SK-N-SH (cell line): ENCODE measurements at regions not wholly inside any gene's neighbourhood (a gene's known extent, or its start where the extent isn't known, plus 50 kb on each side); places are given as distances from the start of the nearest gene placed in this dataset.

Experiments
- CTCF ChIA-PET: fragments of 300-600, 350-600 bp; formaldehyde crosslinking; extraction: SDS; loops from one replicate; lab custom pipeline; 2021; lab: Yijun Ruan, JAX
- POLR2A ChIA-PET: fragments of 350-600 bp; sonication (Branson Sonifier 250); formaldehyde crosslinking; extraction: SDS; loops from one replicate; lab custom pipeline; 2020; ENCODE audit warnings: antibody characterized with exemption, inconsistent platforms; lab: Yijun Ruan, JAX
- DNase-seq: peaks from one replicate; pipeline ENCODE4 v3.0.0; 2012
- H2AFZ ChIP-seq: fragments of 200-600 bp; sonication (generic); 2 replicates; pipeline ENCODE4 v1.8.1; 2016; ENCODE audit warnings: antibody characterized with exemption, mild to moderate bottlenecking, low read depth
- H3F3A ChIP-seq: fragments of 200-600 bp; sonication (generic); replicated peaks from 2 replicates; pipeline ENCODE3; 2016; ENCODE audit warnings: antibody characterized with exemption, mild to moderate bottlenecking; ENCODE audit not compliant: insufficient read depth
- H3K27ac ChIP-seq, 2 experiments: fragments of 200-500 bp in 1 of 2; fragments of 200-600 bp in 1 of 2; sonication (Bioruptor generic) in 1 of 2; sonication (generic), shearing (Covaris generic) in 1 of 2; 2 replicates each; pipeline versions ENCODE4 v1.5.1 to v1.6.1; 2014 to 2016; ENCODE audit warnings: low read depth in 2 of 2, inconsistent platforms in 1 of 2, low read length in 1 of 2, mild to moderate bottlenecking in 1 of 2, mixed read lengths in 1 of 2
- H3K27me3 ChIP-seq: fragments of 200-600 bp; sonication (generic), shearing (Covaris generic); 2 replicates; pipeline ENCODE4 v1.6.1; 2016; ENCODE audit warnings: mixed run types; ENCODE audit not compliant: insufficient read depth
- H3K36me3 ChIP-seq, 2 experiments: fragments of 200-500 bp in 1 of 2; fragments of 200-600 bp in 1 of 2; sonication (Bioruptor generic) in 1 of 2; sonication (generic) in 1 of 2; replicated peaks in 1 of 2; 2 replicates each; pipeline versions ENCODE3 to v1.5.1; 2014 to 2016; ENCODE audit warnings: low read length in 1 of 2, mild to moderate bottlenecking in 1 of 2; ENCODE audit not compliant: insufficient read depth in 2 of 2, control insufficient read depth in 1 of 2
- H3K4me1 ChIP-seq, 2 experiments: fragments of 200-500 bp in 1 of 2; fragments of 200-600 bp in 1 of 2; sonication (Bioruptor generic) in 1 of 2; sonication (generic), shearing (Covaris generic) in 1 of 2; 2 replicates each; pipeline versions ENCODE4 v1.5.1 to v1.6.1; 2014 to 2016; ENCODE audit warnings: low read depth in 1 of 2, low read length in 1 of 2, mixed run types in 1 of 2; ENCODE audit not compliant: insufficient read depth in 2 of 2, control insufficient read depth in 1 of 2
- H3K4me2 ChIP-seq: fragments of 200-600 bp; sonication (generic), shearing (Covaris generic); 2 replicates; pipeline ENCODE4 v1.6.1; 2017; ENCODE audit warnings: mixed run types
- H3K4me3 ChIP-seq, 2 experiments: fragments of 200-500 bp in 1 of 2; fragments of 200-600 bp in 1 of 2; sonication (Bioruptor generic) in 1 of 2; sonication (generic), shearing (Covaris generic) in 1 of 2; 2 replicates each; pipeline versions ENCODE4 v1.5.1 to v1.8.1; 2014 to 2016; ENCODE audit warnings: low read depth in 2 of 2, inconsistent platforms in 1 of 2, low read length in 1 of 2, mild to moderate bottlenecking in 1 of 2, mixed read lengths in 1 of 2, moderate library complexity in 1 of 2
- H3K79me2 ChIP-seq: fragments of 200-600 bp; sonication (generic); 2 replicates; pipeline ENCODE4 v1.8.1; 2017; ENCODE audit warnings: mild to moderate bottlenecking; ENCODE audit not compliant: insufficient read depth
- H3K9ac ChIP-seq: fragments of 200-600 bp; sonication (generic); 2 replicates; pipeline ENCODE4 v1.6.1; 2017; ENCODE audit warnings: mixed run types
- H3K9me2 ChIP-seq: fragments of 200-600 bp; sonication (generic); 2 replicates; pipeline ENCODE4 v1.6.1; 2017; ENCODE audit warnings: mixed run types
- H3K9me3 ChIP-seq: fragments of 200-600 bp; sonication (generic); 2 replicates; pipeline ENCODE4 v1.6.1; 2017; ENCODE audit warnings: mixed run types, mild to moderate bottlenecking, moderate library complexity
- H4K20me1 ChIP-seq: fragments of 200-600 bp; sonication (generic); 2 replicates; pipeline ENCODE4 v1.6.1; 2017; ENCODE audit warnings: mild to moderate bottlenecking, mixed run types; ENCODE audit not compliant: insufficient read depth
- CHD2 ChIP-seq: fragments of 150-350 bp; IDR thresholded peaks from 2 replicates; pipeline ENCODE4 v1.6.1; 2018; ENCODE audit warnings: low read length; ENCODE audit not compliant: partially characterized antibody
- CTCF ChIP-seq: fragments of 200-600 bp; sonication (generic); IDR thresholded peaks from 2 replicates; pipeline ENCODE4 v1.6.1; 2017; ENCODE audit warnings: antibody characterized with exemption, mild to moderate bottlenecking, moderate library complexity
- ELF1 ChIP-seq: IDR thresholded peaks from 2 replicates; pipeline ENCODE4 v1.4.0; 2012
- EZH2phosphoT487 ChIP-seq: fragments of 200-600 bp; sonication (generic); IDR thresholded peaks from 2 replicates; pipeline ENCODE4 v1.6.1; 2017; ENCODE audit warnings: low read depth, mixed run types, mild to moderate bottlenecking, antibody characterized with exemption, moderate library complexity, borderline replicate concordance
- GABPA ChIP-seq: IDR thresholded peaks from 2 replicates; pipeline ENCODE4 v1.4.0; 2012; ENCODE audit warnings: low read depth, mild to moderate bottlenecking
- GATA2 ChIP-seq: sonication (generic); formaldehyde crosslinking; IDR thresholded peaks from 2 replicates; pipeline ENCODE4 v1.5.0; 2020; ENCODE audit warnings: mild to moderate bottlenecking, missing genetic modification reagents
- JUND ChIP-seq: IDR thresholded peaks from 2 replicates; pipeline ENCODE4 v1.4.0; 2012
- MXI1 ChIP-seq: IDR thresholded peaks from 2 replicates; pipeline ENCODE4 v1.6.1; 2012; ENCODE audit warnings: mild to moderate bottlenecking, low read depth, low read length, improper control_type of control experiment
- NFIC ChIP-seq: IDR thresholded peaks from 2 replicates; pipeline ENCODE4 v1.4.0; 2012; ENCODE audit warnings: borderline replicate concordance
- NRF1 ChIP-seq: IDR thresholded peaks from 2 replicates; pipeline ENCODE4 v1.6.1; 2012; ENCODE audit warnings: low read depth, mild to moderate bottlenecking, low read length
- RCOR1 ChIP-seq: fragments of 150-350 bp; IDR thresholded peaks from 2 replicates; pipeline ENCODE4 v1.6.1; 2017; ENCODE audit warnings: antibody characterized with exemption, low read length
- RFX5 ChIP-seq: IDR thresholded peaks from 2 replicates; pipeline ENCODE4 v1.6.1; 2012; ENCODE audit warnings: mild to moderate bottlenecking, improper control_type of control experiment, low read length
- SIN3A ChIP-seq: IDR thresholded peaks from 2 replicates; pipeline ENCODE4 v1.6.1; 2012; ENCODE audit warnings: low read depth, mild to moderate bottlenecking, low read length, moderate library complexity, borderline replicate concordance
- SMC3 ChIP-seq: IDR thresholded peaks from 2 replicates; pipeline ENCODE4 v1.6.1; 2012; ENCODE audit warnings: low read depth, low read length, improper control_type of control experiment
- TAF1 ChIP-seq: IDR thresholded peaks from 2 replicates; pipeline ENCODE4 v1.6.1; 2012; ENCODE audit warnings: low read depth, mild to moderate bottlenecking, low read length, moderate library complexity, borderline replicate concordance
- TCF12 ChIP-seq: IDR thresholded peaks from 2 replicates; pipeline ENCODE4 v1.4.0; 2012
- WGBS: methylation state at CpG from one replicate; pipeline ENCODE4 v1.1.6; 2017; ENCODE audit warnings: low lambda C conversion rate; 5-methylcytosine and 5-hydroxymethylcytosine counted together
- TF ChIP-seq, protein P1 (sequence below): IDR thresholded peaks from 2 replicates; pipeline ENCODE4 v1.4.0; 2012; ENCODE audit warnings: low read depth, borderline replicate concordance
- TF ChIP-seq, protein P2 (sequence below): IDR thresholded peaks from 2 replicates; pipeline ENCODE4 v1.6.1; 2012; ENCODE audit warnings: mild to moderate bottlenecking, low read depth, low read length, moderate library complexity
- TF ChIP-seq, protein P3 (sequence below): IDR thresholded peaks from 2 replicates; pipeline ENCODE4 v1.4.0; 2012; ENCODE audit warnings: low read depth

DNA sequence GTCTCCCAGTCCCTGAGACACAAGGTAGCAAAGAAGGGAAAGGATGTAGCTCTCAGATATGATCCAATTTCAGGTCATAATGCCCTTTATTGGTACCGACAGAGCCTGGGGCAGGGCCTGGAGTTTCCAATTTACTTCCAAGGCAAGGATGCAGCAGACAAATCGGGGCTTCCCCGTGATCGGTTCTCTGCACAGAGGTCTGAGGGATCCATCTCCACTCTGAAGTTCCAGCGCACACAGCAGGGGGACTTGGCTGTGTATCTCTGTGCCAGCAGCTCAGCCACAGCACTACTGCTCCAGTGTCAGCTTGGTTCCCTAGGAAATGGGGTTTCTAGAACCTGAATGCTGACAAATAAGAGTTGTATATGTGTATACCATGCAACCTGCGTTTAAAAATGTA, 74.6 kb upstream of the PRSS58 start:
- TF ChIP-seq GATA2 (CRISPR knock-in tag) (no peak), TAF1 (no peak), RFX5 (no peak), CHD2 (no peak), MXI1 (no peak), NRF1 (no peak), CTCF (no peak), ELF1 (no peak)
- TF ChIP-seq, protein P1, sequence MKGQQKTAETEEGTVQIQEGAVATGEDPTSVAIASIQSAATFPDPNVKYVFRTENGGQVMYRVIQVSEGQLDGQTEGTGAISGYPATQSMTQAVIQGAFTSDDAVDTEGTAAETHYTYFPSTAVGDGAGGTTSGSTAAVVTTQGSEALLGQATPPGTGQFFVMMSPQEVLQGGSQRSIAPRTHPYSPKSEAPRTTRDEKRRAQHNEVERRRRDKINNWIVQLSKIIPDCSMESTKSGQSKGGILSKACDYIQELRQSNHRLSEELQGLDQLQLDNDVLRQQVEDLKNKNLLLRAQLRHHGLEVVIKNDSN = no peak
- TF ChIP-seq, protein P2, sequence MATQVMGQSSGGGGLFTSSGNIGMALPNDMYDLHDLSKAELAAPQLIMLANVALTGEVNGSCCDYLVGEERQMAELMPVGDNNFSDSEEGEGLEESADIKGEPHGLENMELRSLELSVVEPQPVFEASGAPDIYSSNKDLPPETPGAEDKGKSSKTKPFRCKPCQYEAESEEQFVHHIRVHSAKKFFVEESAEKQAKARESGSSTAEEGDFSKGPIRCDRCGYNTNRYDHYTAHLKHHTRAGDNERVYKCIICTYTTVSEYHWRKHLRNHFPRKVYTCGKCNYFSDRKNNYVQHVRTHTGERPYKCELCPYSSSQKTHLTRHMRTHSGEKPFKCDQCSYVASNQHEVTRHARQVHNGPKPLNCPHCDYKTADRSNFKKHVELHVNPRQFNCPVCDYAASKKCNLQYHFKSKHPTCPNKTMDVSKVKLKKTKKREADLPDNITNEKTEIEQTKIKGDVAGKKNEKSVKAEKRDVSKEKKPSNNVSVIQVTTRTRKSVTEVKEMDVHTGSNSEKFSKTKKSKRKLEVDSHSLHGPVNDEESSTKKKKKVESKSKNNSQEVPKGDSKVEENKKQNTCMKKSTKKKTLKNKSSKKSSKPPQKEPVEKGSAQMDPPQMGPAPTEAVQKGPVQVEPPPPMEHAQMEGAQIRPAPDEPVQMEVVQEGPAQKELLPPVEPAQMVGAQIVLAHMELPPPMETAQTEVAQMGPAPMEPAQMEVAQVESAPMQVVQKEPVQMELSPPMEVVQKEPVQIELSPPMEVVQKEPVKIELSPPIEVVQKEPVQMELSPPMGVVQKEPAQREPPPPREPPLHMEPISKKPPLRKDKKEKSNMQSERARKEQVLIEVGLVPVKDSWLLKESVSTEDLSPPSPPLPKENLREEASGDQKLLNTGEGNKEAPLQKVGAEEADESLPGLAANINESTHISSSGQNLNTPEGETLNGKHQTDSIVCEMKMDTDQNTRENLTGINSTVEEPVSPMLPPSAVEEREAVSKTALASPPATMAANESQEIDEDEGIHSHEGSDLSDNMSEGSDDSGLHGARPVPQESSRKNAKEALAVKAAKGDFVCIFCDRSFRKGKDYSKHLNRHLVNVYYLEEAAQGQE = no peak

DNA sequence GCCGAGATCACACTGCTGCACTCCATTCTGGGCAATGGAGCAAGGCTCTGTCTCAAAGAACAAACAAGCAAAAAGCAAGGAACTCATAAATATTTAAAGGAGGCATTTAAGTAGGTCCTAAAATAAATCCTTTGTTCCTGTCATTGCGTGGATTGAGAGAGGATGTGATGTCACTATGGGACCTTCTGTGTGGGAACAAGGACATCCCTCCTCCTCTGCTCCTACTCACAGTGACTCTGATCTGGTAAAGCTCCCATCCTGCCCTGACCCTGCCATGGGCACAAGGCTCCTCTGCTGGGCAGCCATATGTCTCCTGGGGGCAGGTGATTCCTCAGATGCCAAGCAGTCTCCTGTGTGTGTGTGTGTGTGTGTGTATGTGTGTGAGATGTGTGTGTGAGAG, 74.1 kb upstream of the PRSS58 start:
- H3K9me2 ChIP-seq = no peaks in the 10 kb centered on the region
- no peak for DNase-seq
- ChIA-PET CTCF (interaction anchor here (0.7 to 1.8 kb wide), 3 partner anchors 13 to 102 kb away, joined by 3 to 6 read pairs (median 3); no protein-coding TSS in a partner anchor), POLR2A (no interaction called here)
- peaks cover 43% of the 10 kb centered on the region; the same call in 1 of the 2 replicates for H3K27me3 ChIP-seq
- no peaks in the 10 kb centered on the region for H3F3A ChIP-seq
- H3K9ac ChIP-seq = no peak overlapping the region
- H3K4me3 ChIP-seq = no peak overlapping the region
- TF ChIP-seq, protein P3, sequence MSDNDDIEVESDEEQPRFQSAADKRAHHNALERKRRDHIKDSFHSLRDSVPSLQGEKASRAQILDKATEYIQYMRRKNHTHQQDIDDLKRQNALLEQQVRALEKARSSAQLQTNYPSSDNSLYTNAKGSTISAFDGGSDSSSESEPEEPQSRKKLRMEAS = no peak
- TF ChIP-seq EZH2phosphoT487 (no peak), RCOR1 (no peak), NFIC (no peak), TCF12 (no peak), NRF1 (no peak), JUND (no peak), MXI1 (no peak), SMC3 (no peak), GABPA (no peak), SIN3A (no peak)
- TF ChIP-seq, all 33 proteins: peak for 0
- H3K36me3 ChIP-seq = no peaks in the 10 kb centered on the region
- H3K27ac ChIP-seq = no peak overlapping the region
- no peaks in the 10 kb centered on the region for H3K4me1 ChIP-seq
- H2AFZ ChIP-seq = no peak overlapping the region
- no peaks in the 10 kb centered on the region for H3K9me3 ChIP-seq
- H4K20me1 ChIP-seq = no peaks in the 10 kb centered on the region
- whole genome bisulfite sequencing = 0% methylated on average over 2 of the region's 2 CpGs
- H3K79me2 ChIP-seq = no peaks in the 10 kb centered on the region
- no peak overlapping the region for H3K4me2 ChIP-seq

More for the DNA sequence above, 74.6 kb upstream of the PRSS58 start:
- Histone ChIP-seq H3K9ac (no peak overlapping the region), H3K4me3 (no peak overlapping the region), H3K36me3 (no peaks in the 10 kb centered on the region), H3K27me3 (peaks cover 47% of the 10 kb centered on the region; the same call in 1 of the 2 replicates), H3K4me2 (no peak overlapping the region), H2AFZ (no peak overlapping the region), H4K20me1 (no peaks in the 10 kb centered on the region), H3K4me1 (no peaks in the 10 kb centered on the region), H3F3A (no peaks in the 10 kb centered on the region), H3K9me2 (no peaks in the 10 kb centered on the region), H3K79me2 (no peaks in the 10 kb centered on the region), H3K27ac (no peak overlapping the region), H3K9me3 (no peaks in the 10 kb centered on the region)
- 0% methylated on average over 6 of the region's 6 CpGs for WGBS
- ChIA-PET POLR2A (no interaction called here), CTCF (interaction anchor here (0.7 to 1.8 kb wide), 2 partner anchors 28 to 102 kb away, joined by 3 to 6 read pairs; no protein-coding TSS in a partner anchor)
- no peak for DNase-seq
